Peyer's patch (tissue), 4 donors: ENCODE measurements at regions not wholly inside any gene's neighbourhood (a gene's known extent, or its start where the extent isn't known, plus 50 kb on each side); places are given as distances from the start of the nearest gene placed in this dataset.
"Not testable (repeated sequence)": the region's sequence is repeated elsewhere in the genome, so short reads cannot be mapped to it uniquely, and the experiment has no call there.

Source experiments
- DNase-seq, 3 donors: peaks; one replicate each; pipeline ENCODE4 v3.0.0-alpha.2; 2017 to 2019
- H3K27ac ChIP-seq, 4 donors: fragments of 200-600 bp; sonication (generic); one replicate each; pipeline ENCODE4 v1.5.1; 2016 to 2019
- H3K27me3 ChIP-seq, 2 donors: fragments of 200-600 bp; sonication (generic); one replicate each; pipeline ENCODE4 v1.5.1; 2019
- H3K36me3 ChIP-seq, 3 donors: fragments of 200-600 bp; sonication (generic); one replicate each; pipeline ENCODE4 v1.5.1; 2016 to 2019
- H3K4me1 ChIP-seq, 4 donors: fragments of 200-600 bp; sonication (generic); one replicate each; pipeline ENCODE4 v1.5.1; 2016 to 2019
- H3K4me3 ChIP-seq, 4 donors: fragments of 200-600 bp; sonication (generic); 1 replicate in 3 of 4; 2 replicates in 1 of 4; pipeline ENCODE4 v1.5.1; 2016 to 2019; ENCODE audit warnings: mild to moderate bottlenecking in 1 of 4
- H3K9me3 ChIP-seq, 4 donors: fragments of 200-600 bp; sonication (generic); one replicate each; pipeline ENCODE4 v1.5.1; 2016 to 2019; ENCODE audit warnings: mild to moderate bottlenecking in 1 of 4
- POLR2A ChIP-seq, 2 donors: fragments of 450-650 bp; IDR thresholded peaks; one replicate each; pipeline ENCODE4 v1.5.1; 2017; ENCODE audit warnings: antibody characterized with exemption in 2 of 2, mild to moderate bottlenecking in 2 of 2, moderate library complexity in 2 of 2
- TF ChIP-seq, protein P1 (sequence below), 6 experiments: fragments of 450-650 bp in 4 of 6; fragments of 200-600 bp in 2 of 6; sonication (generic) in 1 of 6; IDR thresholded peaks; one replicate each; pipeline ENCODE4 v1.5.1; 2017 to 2019; ENCODE audit warnings: antibody characterized with exemption in 6 of 6, mild to moderate bottlenecking in 3 of 6, moderate library complexity in 1 of 6

DNA sequence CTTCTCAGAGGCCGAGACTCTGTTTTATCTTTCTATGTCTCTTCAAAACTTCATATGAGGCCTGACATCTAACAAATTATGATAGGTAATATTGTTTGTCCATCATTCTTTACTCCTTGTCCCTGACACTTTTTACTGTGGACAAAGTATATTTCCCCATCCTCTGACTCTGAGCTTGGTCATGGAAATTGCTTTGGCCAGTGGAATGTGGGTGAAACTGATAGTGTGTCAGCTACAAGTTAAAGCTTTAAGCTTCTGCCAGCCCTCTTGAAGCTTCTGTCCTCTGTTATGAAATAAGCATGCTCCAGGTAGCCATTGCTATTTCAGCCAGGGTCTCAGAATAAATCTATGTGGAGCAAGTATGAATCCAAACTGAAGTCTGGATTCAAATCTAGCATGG is 604.6 kb downstream of the BCOR start:
- Histone ChIP-seq H3K27ac (peak overlapping the region in 2 of 4 donors; percentile 50 to 77), H3K27me3 (no peaks in the 10 kb centered on the region)
- DNase-seq = no peak

DNA sequence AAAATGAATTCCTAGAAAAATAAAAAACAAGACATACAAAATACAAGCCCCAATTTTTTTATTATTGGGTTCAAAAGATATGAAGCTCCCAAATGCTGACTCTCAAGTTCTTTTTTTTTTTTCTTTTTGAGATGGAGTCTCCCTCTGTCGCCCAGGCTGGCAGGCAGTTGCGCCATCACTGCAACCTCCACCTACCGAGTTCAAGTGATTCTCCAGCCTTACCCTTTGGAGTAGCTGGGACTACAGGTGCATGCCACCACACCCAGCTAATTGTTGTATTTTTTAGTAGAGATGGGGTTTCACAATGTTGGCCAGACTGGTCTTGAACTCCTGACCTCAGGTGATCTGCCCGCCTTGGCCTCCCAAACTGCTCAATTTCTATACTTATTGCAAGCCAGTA is 600.6 kb downstream of the BCOR start:
- DNase-seq, H3K4me1 ChIP-seq, H3K27ac ChIP-seq, H3K36me3 ChIP-seq, H3K9me3 ChIP-seq, H3K4me3 ChIP-seq, H3K27me3 ChIP-seq: not testable (repeated sequence)

More for the DNA sequence above, 604.6 kb downstream of the BCOR start:
- no peak overlapping the region for H3K4me3 ChIP-seq
- H3K9me3 ChIP-seq = no peaks in the 10 kb centered on the region
- H3K4me1 ChIP-seq = peaks cover 0 to 9% (median 3%) of the 10 kb centered on the region in 4 donors
- no peak for TF ChIP-seq POLR2A (IDR thresholded peaks at IDR 0.05)
- TF ChIP-seq, protein P1, sequence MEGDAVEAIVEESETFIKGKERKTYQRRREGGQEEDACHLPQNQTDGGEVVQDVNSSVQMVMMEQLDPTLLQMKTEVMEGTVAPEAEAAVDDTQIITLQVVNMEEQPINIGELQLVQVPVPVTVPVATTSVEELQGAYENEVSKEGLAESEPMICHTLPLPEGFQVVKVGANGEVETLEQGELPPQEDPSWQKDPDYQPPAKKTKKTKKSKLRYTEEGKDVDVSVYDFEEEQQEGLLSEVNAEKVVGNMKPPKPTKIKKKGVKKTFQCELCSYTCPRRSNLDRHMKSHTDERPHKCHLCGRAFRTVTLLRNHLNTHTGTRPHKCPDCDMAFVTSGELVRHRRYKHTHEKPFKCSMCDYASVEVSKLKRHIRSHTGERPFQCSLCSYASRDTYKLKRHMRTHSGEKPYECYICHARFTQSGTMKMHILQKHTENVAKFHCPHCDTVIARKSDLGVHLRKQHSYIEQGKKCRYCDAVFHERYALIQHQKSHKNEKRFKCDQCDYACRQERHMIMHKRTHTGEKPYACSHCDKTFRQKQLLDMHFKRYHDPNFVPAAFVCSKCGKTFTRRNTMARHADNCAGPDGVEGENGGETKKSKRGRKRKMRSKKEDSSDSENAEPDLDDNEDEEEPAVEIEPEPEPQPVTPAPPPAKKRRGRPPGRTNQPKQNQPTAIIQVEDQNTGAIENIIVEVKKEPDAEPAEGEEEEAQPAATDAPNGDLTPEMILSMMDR (IDR thresholded peaks at IDR 0.05) = no peak
- no peaks in the 10 kb centered on the region for H3K36me3 ChIP-seq

DNA sequence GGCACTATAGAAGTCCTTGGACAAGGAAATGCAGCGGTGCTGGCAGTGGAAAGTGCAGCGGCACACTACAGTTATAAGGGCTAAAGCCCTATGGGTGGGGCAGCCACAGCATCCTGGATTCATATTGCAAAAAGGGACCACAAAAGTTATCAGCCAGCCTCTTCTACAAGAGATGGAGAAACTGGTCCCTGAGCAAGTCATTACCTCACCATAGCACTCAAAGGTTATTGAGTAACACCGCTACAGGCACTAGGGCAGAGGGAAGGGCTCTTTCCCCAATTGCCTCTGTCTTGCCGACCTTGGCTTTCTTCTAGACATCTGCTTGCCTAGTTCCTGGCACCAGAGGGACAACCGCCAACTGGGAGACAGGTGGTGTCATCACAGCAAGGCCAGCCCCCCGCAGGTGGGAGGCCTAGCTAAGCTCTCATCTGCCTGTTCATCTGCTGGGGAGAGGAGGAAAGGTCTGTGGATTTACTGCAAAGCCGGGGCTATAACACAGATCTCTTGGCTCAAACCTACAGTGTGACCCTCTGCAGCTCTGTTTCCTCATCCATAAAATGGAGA is 600.0 kb downstream of the BCOR start:
- H3K9me3 ChIP-seq = no peaks in the 10 kb centered on the region
- H3K36me3 ChIP-seq = no peaks in the 10 kb centered on the region
- H3K27ac ChIP-seq = no peak overlapping the region
- TF ChIP-seq, protein P1 (IDR thresholded peaks at IDR 0.05) = no peak
- no peak for TF ChIP-seq POLR2A (IDR thresholded peaks at IDR 0.05)
- H3K27me3 ChIP-seq = no peaks in the 10 kb centered on the region
- DNase-seq = no peak
- H3K4me1 ChIP-seq = no peaks in the 10 kb centered on the region
- H3K4me3 ChIP-seq = no peak overlapping the region

DNA sequence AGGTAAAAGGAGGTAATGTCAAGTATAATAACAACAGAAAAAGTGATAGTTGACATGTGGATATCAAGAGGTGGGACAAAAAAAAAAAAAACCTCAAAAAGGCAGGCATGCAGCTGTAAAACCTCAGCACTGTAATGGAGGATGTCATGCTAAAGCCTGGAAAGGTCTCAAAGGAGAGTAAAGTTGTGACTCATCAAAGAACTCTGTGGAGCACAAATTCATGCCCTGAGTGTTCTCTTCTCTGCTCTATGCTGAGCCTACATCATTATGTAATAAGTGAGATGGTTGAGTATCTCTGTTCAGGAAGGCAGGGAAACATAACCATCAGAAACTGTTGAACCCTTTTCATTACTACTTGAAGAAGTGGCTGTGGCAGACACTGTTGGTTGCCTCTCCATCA is 597.8 kb downstream of the BCOR start:
- Histone ChIP-seq H3K9me3 (no peaks in the 10 kb centered on the region), H3K36me3 (no peaks in the 10 kb centered on the region), H3K27me3 (no peaks in the 10 kb centered on the region), H3K4me1 (no peaks in the 10 kb centered on the region), H3K27ac (no peak overlapping the region), H3K4me3 (no peak overlapping the region)
- no peak for DNase-seq
- TF ChIP-seq, protein P1 (IDR thresholded peaks at IDR 0.05) = no peak
- TF ChIP-seq POLR2A (IDR thresholded peaks at IDR 0.05) = no peak

DNA sequence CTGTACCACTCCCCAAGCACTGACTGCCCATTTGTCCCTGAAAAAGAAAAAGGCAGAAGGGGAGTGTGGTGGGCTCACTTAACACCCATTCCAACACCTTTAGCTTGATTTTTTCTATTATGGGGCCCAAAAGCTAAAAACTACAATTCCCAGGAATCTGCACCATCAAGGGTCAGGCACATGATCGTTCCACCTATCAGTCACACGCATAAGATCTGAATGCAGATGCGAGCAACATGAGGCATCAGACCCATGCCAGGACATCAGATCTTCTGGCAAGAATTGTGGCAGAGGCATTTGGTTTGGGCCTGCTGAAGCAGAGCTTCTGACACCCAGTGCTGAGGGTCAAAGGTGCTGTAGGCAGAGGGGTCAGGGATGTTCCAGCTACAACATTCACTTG is 595.9 kb downstream of the BCOR start:
- DNase-seq = no peak

DNA sequence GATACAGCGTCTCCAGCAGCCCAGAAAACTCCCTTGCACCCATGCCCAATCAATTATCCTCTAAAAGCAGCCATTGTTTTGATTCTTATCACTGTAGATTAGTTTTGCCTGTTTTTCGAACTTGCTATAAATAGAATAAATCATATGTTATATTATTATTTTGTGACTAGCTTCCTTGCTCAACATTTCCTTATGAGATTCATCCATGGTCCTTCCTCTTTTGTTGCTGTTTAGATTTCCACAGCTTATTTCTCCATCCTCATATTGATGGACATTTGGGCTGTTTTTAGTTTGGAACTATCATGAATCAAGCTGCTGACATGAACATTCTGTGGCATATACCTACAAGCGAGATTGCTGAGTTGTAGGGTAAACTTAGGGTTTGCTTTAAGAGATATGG is 595.3 kb downstream of the BCOR start:
- TF ChIP-seq POLR2A (IDR thresholded peaks at IDR 0.05) = no peak
- TF ChIP-seq, protein P1 (IDR thresholded peaks at IDR 0.05) = no peak
- Histone ChIP-seq H3K4me1 (no peaks in the 10 kb centered on the region), H3K9me3 (no peaks in the 10 kb centered on the region), H3K36me3 (no peaks in the 10 kb centered on the region), H3K4me3 (no peak overlapping the region), H3K27me3 (no peaks in the 10 kb centered on the region), H3K27ac (no peak overlapping the region)
- DNase-seq = no peak

More for the DNA sequence above, 595.9 kb downstream of the BCOR start:
- Histone ChIP-seq H3K27me3 (no peaks in the 10 kb centered on the region), H3K4me1 (no peaks in the 10 kb centered on the region), H3K36me3 (no peaks in the 10 kb centered on the region), H3K4me3 (no peak overlapping the region), H3K9me3 (no peaks in the 10 kb centered on the region), H3K27ac (no peak overlapping the region)
- TF ChIP-seq, protein P1 (IDR thresholded peaks at IDR 0.05) = no peak
- no peak for TF ChIP-seq POLR2A (IDR thresholded peaks at IDR 0.05)
